ENCODE measurements at regions not wholly inside any gene's neighbourhood (a gene's known extent, or its start where the extent isn't known, plus 50 kb on each side); places are given as distances from the start of the nearest gene placed in this dataset.

DNA sequence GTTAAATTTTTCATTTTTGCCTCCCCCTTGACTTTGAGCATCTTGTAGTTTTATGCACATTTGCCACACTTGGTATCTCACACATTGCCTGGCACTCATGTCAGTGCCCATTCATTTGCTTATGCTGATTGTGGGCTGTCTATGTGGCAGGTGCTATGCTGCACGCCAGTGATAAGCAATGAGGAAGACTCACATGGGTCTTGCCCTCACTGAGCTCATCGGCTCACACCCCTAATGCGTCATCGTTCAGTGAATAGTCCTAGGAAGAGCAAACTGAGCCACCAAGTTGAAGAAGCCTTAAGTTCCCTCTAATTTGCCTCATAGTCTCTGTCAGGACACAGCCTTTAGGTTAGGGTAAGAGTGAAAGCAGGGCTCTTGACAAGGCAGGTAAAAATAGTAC is 209.4 kb upstream of the IL12B start:
- no peak for DNase-seq (ENCODE audit: low read depth in 1 of 2, low spot score in 1 of 2)
- Histone ChIP-seq H3K4me3 (replicated peaks; ENCODE audit: insufficient read depth, low read length) (no peak overlapping the region), H3K27ac (replicated peaks) (no peak overlapping the region), H3K27me3 (ENCODE audit: insufficient read depth, poor library complexity, severe bottlenecking) (no peaks in the 10 kb centered on the region)
- no peak for TF ChIP-seq POLR2AphosphoS5 (IDR thresholded peaks at IDR 0.05; ENCODE audit: low read depth)
- TF ChIP-seq, protein P1, sequence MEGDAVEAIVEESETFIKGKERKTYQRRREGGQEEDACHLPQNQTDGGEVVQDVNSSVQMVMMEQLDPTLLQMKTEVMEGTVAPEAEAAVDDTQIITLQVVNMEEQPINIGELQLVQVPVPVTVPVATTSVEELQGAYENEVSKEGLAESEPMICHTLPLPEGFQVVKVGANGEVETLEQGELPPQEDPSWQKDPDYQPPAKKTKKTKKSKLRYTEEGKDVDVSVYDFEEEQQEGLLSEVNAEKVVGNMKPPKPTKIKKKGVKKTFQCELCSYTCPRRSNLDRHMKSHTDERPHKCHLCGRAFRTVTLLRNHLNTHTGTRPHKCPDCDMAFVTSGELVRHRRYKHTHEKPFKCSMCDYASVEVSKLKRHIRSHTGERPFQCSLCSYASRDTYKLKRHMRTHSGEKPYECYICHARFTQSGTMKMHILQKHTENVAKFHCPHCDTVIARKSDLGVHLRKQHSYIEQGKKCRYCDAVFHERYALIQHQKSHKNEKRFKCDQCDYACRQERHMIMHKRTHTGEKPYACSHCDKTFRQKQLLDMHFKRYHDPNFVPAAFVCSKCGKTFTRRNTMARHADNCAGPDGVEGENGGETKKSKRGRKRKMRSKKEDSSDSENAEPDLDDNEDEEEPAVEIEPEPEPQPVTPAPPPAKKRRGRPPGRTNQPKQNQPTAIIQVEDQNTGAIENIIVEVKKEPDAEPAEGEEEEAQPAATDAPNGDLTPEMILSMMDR (IDR thresholded peaks at IDR 0.05; ENCODE audit: insufficient read depth, low read length): no peak

DNA sequence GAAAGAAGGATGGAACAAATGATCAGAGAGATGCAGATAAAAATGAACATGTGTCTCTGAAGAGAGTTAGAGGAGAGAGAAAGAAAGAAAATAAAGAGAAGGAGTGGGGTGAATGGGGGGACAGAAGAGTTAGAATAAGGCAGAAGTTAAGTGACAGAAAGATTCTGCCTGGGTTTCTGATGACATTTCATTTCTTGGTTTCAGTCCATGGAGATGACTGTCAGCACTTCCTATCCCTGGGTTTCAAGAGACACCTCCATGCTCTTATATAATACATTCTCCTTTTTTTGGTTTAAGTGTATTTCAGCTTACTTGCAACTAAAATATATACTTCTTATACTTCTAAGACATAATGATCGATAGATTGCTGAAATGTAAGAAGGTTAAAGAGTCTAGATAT is 213.0 kb upstream of the IL12B start:
- Histone ChIP-seq H3K4me3 (replicated peaks; ENCODE audit: insufficient read depth, low read length) (no peak overlapping the region), H3K27ac (replicated peaks) (no peak overlapping the region), H3K27me3 (ENCODE audit: insufficient read depth, poor library complexity, severe bottlenecking) (no peaks in the 10 kb centered on the region)

DNA sequence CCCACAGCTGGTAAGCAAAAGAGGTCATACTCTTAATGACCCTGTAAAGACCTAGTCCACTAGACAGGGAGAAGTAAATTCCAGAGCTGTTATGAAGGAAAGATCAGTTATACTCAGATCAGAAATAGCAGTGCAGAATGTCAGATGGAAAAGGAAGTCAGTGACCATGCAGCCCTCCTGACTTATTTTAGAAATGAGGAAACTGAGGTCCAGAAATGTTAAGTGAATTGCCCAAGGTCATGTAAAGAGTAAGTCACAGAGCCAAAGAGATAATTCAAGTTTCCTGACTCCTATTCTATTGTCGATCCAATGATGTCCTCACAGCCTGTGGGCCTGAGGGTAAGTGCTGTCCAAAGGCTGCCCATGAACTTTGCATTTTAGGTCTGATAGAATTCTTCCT is 214.9 kb upstream of the IL12B start:
- TF ChIP-seq, protein P1 (IDR thresholded peaks at IDR 0.05; ENCODE audit: insufficient read depth, low read length): no peak
- no peak for TF ChIP-seq POLR2AphosphoS5 (IDR thresholded peaks at IDR 0.05; ENCODE audit: low read depth)
- TF ChIP-seq SPI1 (IDR thresholded peaks at IDR 0.05; ENCODE audit: borderline replicate concordance, low read depth): no peak
- TF ChIP-seq, protein P2, sequence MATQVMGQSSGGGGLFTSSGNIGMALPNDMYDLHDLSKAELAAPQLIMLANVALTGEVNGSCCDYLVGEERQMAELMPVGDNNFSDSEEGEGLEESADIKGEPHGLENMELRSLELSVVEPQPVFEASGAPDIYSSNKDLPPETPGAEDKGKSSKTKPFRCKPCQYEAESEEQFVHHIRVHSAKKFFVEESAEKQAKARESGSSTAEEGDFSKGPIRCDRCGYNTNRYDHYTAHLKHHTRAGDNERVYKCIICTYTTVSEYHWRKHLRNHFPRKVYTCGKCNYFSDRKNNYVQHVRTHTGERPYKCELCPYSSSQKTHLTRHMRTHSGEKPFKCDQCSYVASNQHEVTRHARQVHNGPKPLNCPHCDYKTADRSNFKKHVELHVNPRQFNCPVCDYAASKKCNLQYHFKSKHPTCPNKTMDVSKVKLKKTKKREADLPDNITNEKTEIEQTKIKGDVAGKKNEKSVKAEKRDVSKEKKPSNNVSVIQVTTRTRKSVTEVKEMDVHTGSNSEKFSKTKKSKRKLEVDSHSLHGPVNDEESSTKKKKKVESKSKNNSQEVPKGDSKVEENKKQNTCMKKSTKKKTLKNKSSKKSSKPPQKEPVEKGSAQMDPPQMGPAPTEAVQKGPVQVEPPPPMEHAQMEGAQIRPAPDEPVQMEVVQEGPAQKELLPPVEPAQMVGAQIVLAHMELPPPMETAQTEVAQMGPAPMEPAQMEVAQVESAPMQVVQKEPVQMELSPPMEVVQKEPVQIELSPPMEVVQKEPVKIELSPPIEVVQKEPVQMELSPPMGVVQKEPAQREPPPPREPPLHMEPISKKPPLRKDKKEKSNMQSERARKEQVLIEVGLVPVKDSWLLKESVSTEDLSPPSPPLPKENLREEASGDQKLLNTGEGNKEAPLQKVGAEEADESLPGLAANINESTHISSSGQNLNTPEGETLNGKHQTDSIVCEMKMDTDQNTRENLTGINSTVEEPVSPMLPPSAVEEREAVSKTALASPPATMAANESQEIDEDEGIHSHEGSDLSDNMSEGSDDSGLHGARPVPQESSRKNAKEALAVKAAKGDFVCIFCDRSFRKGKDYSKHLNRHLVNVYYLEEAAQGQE (IDR thresholded peaks at IDR 0.05; ENCODE audit: insufficient replicate concordance, low read depth): no peak
- TF ChIP-seq GABPA (IDR thresholded peaks at IDR 0.05; ENCODE audit: low read depth): no peak
- no peak overlapping the region for H3K27ac ChIP-seq (replicated peaks)
- no peaks in the 10 kb centered on the region for H3K27me3 ChIP-seq (ENCODE audit: insufficient read depth, poor library complexity, severe bottlenecking)
- H3K4me3 ChIP-seq (replicated peaks; ENCODE audit: insufficient read depth, low read length): no peak overlapping the region
- DNase-seq (ENCODE audit: low read depth in 1 of 2, low spot score in 1 of 2): no peak

More for the DNA sequence above, 213.0 kb upstream of the IL12B start:
- no peak for DNase-seq (ENCODE audit: low read depth in 1 of 2, low spot score in 1 of 2)
- TF ChIP-seq, protein P1 (IDR thresholded peaks at IDR 0.05; ENCODE audit: insufficient read depth, low read length): no peak
- TF ChIP-seq, protein P2 (IDR thresholded peaks at IDR 0.05; ENCODE audit: insufficient replicate concordance, low read depth): no peak
- no peak for TF ChIP-seq POLR2AphosphoS5 (IDR thresholded peaks at IDR 0.05; ENCODE audit: low read depth)
- no peak for TF ChIP-seq GABPA (IDR thresholded peaks at IDR 0.05; ENCODE audit: low read depth)
- TF ChIP-seq SPI1 (IDR thresholded peaks at IDR 0.05; ENCODE audit: borderline replicate concordance, low read depth): no peak

DNA sequence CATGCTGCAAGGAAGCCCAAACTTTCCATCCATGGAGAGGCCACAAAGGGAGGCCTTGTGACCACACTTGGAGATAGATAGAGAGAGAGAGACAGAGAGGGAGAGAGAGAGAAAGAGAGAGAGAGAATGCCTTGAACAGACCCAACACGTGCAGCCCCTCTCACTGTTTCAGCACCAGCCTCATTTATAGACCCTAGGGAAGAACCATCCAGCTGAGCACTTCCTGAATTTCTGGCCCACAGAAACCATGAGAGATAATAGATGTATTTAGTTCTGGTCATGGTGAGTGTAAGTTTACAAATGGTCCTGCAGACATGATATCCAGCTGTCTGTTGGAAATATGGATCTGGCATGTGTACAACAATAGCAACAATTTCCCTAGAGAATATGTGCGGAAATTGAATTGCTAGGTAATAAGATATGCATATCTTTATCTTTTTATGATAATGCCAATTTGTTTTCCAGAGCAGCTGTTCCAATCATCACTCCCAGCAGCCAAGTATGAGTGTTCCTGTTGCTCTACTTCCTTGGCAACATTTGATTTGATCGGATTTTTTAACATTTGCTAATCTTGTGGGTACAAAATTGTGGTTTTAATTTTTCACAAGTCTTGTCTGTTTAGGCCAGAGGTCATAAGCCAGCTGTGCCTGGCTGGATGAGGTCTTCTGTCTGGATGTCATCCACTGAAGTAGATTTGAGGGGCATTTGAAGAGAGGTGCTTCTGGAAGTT is 217.3 kb upstream of the IL12B start:
- no peak overlapping the region for H3K27ac ChIP-seq (replicated peaks)
- no peak for DNase-seq (ENCODE audit: low read depth in 1 of 2, low spot score in 1 of 2)
- H3K27me3 ChIP-seq (ENCODE audit: insufficient read depth, poor library complexity, severe bottlenecking): no peaks in the 10 kb centered on the region
- no peak overlapping the region for H3K4me3 ChIP-seq (replicated peaks; ENCODE audit: insufficient read depth, low read length)
- TF ChIP-seq GABPA (IDR thresholded peaks at IDR 0.05; ENCODE audit: low read depth) (no peak), SPI1 (IDR thresholded peaks at IDR 0.05; ENCODE audit: borderline replicate concordance, low read depth) (no peak), POLR2AphosphoS5 (IDR thresholded peaks at IDR 0.05; ENCODE audit: low read depth) (no peak)
- TF ChIP-seq, protein P1 (IDR thresholded peaks at IDR 0.05; ENCODE audit: insufficient read depth, low read length): no peak
- TF ChIP-seq, protein P2 (IDR thresholded peaks at IDR 0.05; ENCODE audit: insufficient replicate concordance, low read depth): no peak
